ENCODE measurements at regions not wholly inside any gene's neighbourhood (a gene's known extent, or its start where the extent isn't known, plus 50 kb on each side); places are given as distances from the start of the nearest gene placed in this dataset.

- Histone ChIP-seq H3K9me3 (ENCODE audit: control insufficient read depth, insufficient read depth, low read depth, low read length) (no peaks in the 10 kb centered on the region), H3K4me1 (ENCODE audit: control insufficient read depth, insufficient read depth, low read length) (no peaks in the 10 kb centered on the region), H3K27ac (ENCODE audit: extremely low read depth, low read depth, low read length) (no peak overlapping the region), H3K4me3 (ENCODE audit: low read depth, low read length) (no peak overlapping the region), H3K36me3 (ENCODE audit: control insufficient read depth in 2 of 2, insufficient read depth in 1 of 2, low read length in 2 of 2) (no peaks in the 10 kb centered on the region)
- POLR2A ChIA-PET: no interaction called here
- TF ChIP-seq CTCF (tag by site-specific recombination; IDR thresholded peaks at IDR 0.05) (peak; percentile 73; the same call in 1 of the 2 replicates), ZNF488 (tag by site-specific recombination; IDR thresholded peaks at IDR 0.05) (no peak), ZNF654 (tag by site-specific recombination; IDR thresholded peaks at IDR 0.05; ENCODE audit: low read depth) (peak; percentile 65)
- CTCF ChIA-PET: interaction anchor here (0.5 to 5.7 kb wide), 57 partner anchors 8 to 994 kb away, joined by 3 to 44 read pairs (median 4); no protein-coding TSS in a partner anchor
These were observed 56.1 kb upstream of the SLC35G4 start for GRCh38 chr18:11553098-11553940.

- no peaks in the 10 kb centered on the region for H3K36me3 ChIP-seq (ENCODE audit: control insufficient read depth in 2 of 2, insufficient read depth in 1 of 2, low read length in 2 of 2)
- ChIA-PET POLR2A (no interaction called here), CTCF (interaction anchor here (0.6 to 5.7 kb wide), 5 partner anchors 10 to 488 kb away, joined by 3 to 44 read pairs (median 5); no protein-coding TSS in a partner anchor)
- H3K27ac ChIP-seq (ENCODE audit: extremely low read depth, low read depth, low read length): no peak overlapping the region
- no peak overlapping the region for H3K4me3 ChIP-seq (ENCODE audit: low read depth, low read length)
- no peaks in the 10 kb centered on the region for H3K4me1 ChIP-seq (ENCODE audit: control insufficient read depth, insufficient read depth, low read length)
- TF ChIP-seq REST (tag by site-specific recombination; IDR thresholded peaks at IDR 0.05) (no peak), OSR2 (tag by site-specific recombination; IDR thresholded peaks at IDR 0.05) (no peak), ZNF423 (tag by site-specific recombination; IDR thresholded peaks at IDR 0.05) (no peak), ZXDB (tag by site-specific recombination; IDR thresholded peaks at IDR 0.05) (no peak), ZNF362 (tag by site-specific recombination; IDR thresholded peaks at IDR 0.05) (no peak)
- no peaks in the 10 kb centered on the region for H3K9me3 ChIP-seq (ENCODE audit: control insufficient read depth, insufficient read depth, low read depth, low read length)
These were observed 60.4 kb upstream of the SLC35G4 start for GRCh38 chr18:11548916-11549551.

GRCh38 chr18:11548396-11548795 is 61.0 kb upstream of the SLC35G4 start:
- Histone ChIP-seq H3K27ac (ENCODE audit: extremely low read depth, low read depth, low read length) (no peak overlapping the region), H3K4me3 (ENCODE audit: low read depth, low read length) (no peak overlapping the region), H3K36me3 (ENCODE audit: control insufficient read depth in 2 of 2, insufficient read depth in 1 of 2, low read length in 2 of 2) (no peaks in the 10 kb centered on the region), H3K4me1 (ENCODE audit: control insufficient read depth, insufficient read depth, low read length) (no peaks in the 10 kb centered on the region), H3K9me3 (ENCODE audit: control insufficient read depth, insufficient read depth, low read depth, low read length) (no peaks in the 10 kb centered on the region)
- CTCF ChIA-PET: interaction anchor here (0.6 to 4.6 kb wide), 4 partner anchors 11 to 489 kb away, joined by 3 to 25 read pairs (median 4); no protein-coding TSS in a partner anchor
- TF ChIP-seq ZNF518A (tag by site-specific recombination; conservative IDR thresholded peaks at IDR 0.05; ENCODE audit: low read depth) (no peak), ZNF138 (tag by site-specific recombination; IDR thresholded peaks at IDR 0.05; ENCODE audit: borderline replicate concordance) (no peak), ZNF645 (tag by site-specific recombination; IDR thresholded peaks at IDR 0.05) (no peak), ZNF140 (tag by site-specific recombination; IDR thresholded peaks at IDR 0.05) (no peak), ZNF501 (tag by site-specific recombination; IDR thresholded peaks at IDR 0.05) (no peak), ZNF324 (tag by site-specific recombination; IDR thresholded peaks at IDR 0.05) (no peak)
- POLR2A ChIA-PET: no interaction called here
